DOHH2 (cell line): ENCODE measurements at regions not wholly inside any gene's neighbourhood (a gene's known extent, or its start where the extent isn't known, plus 50 kb on each side); places are given as distances from the start of the nearest gene placed in this dataset.

Experiments
- H3F3A ChIP-seq: fragments of 200-600 bp; sonication (generic), shearing (Covaris generic); 2 replicates; pipeline ENCODE4 v1.6.0; 2016; ENCODE audit warnings: antibody characterized with exemption, mild to moderate bottlenecking; ENCODE audit not compliant: control insufficient read depth, insufficient read depth
- H3K27ac ChIP-seq: fragments of 200-600 bp; sonication (generic); 2 replicates; pipeline ENCODE4 v1.5.1; 2014; ENCODE audit warnings: low read depth, mild to moderate bottlenecking, low read length, moderate library complexity
- H3K27me3 ChIP-seq: fragments of 200-600 bp; sonication (generic); 2 replicates; pipeline ENCODE4 v1.6.1; 2014; ENCODE audit warnings: mild to moderate bottlenecking, low read length, mixed read lengths; ENCODE audit not compliant: control insufficient read depth
- H3K36me3 ChIP-seq: fragments of 200-600 bp; sonication (generic); 2 replicates; pipeline ENCODE4 v1.6.1; 2014; ENCODE audit warnings: mild to moderate bottlenecking, low read length, moderate library complexity, mixed read lengths; ENCODE audit not compliant: control insufficient read depth
- H3K4me1 ChIP-seq: fragments of 200-600 bp; sonication (generic); 2 replicates; pipeline ENCODE4 v1.6.1; 2014; ENCODE audit warnings: mild to moderate bottlenecking, low read length, mixed read lengths; ENCODE audit not compliant: control insufficient read depth
- H3K4me2 ChIP-seq: fragments of 200-600 bp; sonication (generic); 2 replicates; pipeline ENCODE4 v1.6.0; 2014; ENCODE audit warnings: mild to moderate bottlenecking, low read length, moderate library complexity
- H3K4me3 ChIP-seq: fragments of 200-600 bp; sonication (generic); 2 replicates; pipeline ENCODE4 v1.5.1; 2014; ENCODE audit warnings: mild to moderate bottlenecking, low read length, mixed read lengths
- H3K79me2 ChIP-seq: fragments of 200-600 bp; sonication (generic); 2 replicates; pipeline ENCODE4 v1.6.1; 2014; ENCODE audit warnings: mild to moderate bottlenecking, low read length, mixed read lengths; ENCODE audit not compliant: control insufficient read depth
- H3K9me2 ChIP-seq: fragments of 200-600 bp; sonication (generic); replicated peaks from 2 replicates; pipeline ENCODE4 v1.6.1; 2014; ENCODE audit warnings: mild to moderate bottlenecking, low read length, mixed read lengths; ENCODE audit not compliant: control insufficient read depth
- H3K9me3 ChIP-seq: fragments of 200-600 bp; sonication (generic); 2 replicates; pipeline ENCODE4 v1.6.1; 2014; ENCODE audit warnings: antibody characterized with exemption, low read length, mixed read lengths; ENCODE audit not compliant: control insufficient read depth, insufficient read depth
- H4K20me1 ChIP-seq: fragments of 200-600 bp; sonication (generic); 2 replicates; pipeline ENCODE4 v1.6.0; 2014; ENCODE audit warnings: low read depth, mild to moderate bottlenecking, antibody characterized with exemption, low read length, moderate library complexity; ENCODE audit not compliant: control insufficient read depth, insufficient read depth
- EZH2phosphoT487 ChIP-seq: fragments of 200-600 bp; sonication (generic); IDR thresholded peaks from 2 replicates; pipeline ENCODE4 v1.6.1; 2017; ENCODE audit warnings: borderline replicate concordance, mild to moderate bottlenecking, antibody characterized with exemption, low read length, moderate library complexity, mixed read lengths
- TF ChIP-seq, protein P1 (sequence below): fragments of 200-600 bp; sonication (generic); IDR thresholded peaks from one replicate; pipeline ENCODE4 v1.5.1; 2014; ENCODE audit warnings: antibody characterized with exemption, mild to moderate bottlenecking, low read depth, low read length; ENCODE audit not compliant: poor library complexity, severe bottlenecking

DNA sequence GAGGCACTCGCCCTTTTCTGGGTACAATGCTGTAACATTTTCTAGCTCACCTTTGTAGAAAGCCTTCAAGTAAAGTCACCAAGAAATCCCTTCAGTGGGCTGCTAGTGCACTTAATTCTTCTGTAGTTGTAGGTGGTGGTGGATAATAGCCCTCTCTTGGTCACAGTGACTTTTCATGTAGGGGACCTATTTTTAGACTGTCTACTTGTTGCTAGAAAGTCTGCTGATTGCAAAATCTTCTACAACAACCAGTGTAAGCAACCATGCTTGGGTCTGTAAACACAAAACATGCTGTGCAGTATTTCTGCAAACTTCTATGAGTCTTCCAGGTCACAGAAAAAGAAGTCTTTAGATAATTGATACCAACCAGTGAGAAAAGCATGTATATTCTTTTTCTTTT is 55.6 kb downstream of the PBDC1 start:
- Histone ChIP-seq H3K4me1 (no peaks in the 10 kb centered on the region), H3K9me2 (no peaks in the 10 kb centered on the region), H3K79me2 (no peaks in the 10 kb centered on the region), H3F3A (no peaks in the 10 kb centered on the region), H3K27ac (no peak overlapping the region), H3K9me3 (no peaks in the 10 kb centered on the region), H3K4me2 (no peak overlapping the region), H3K36me3 (no peaks in the 10 kb centered on the region), H3K4me3 (no peak overlapping the region), H4K20me1 (no peaks in the 10 kb centered on the region), H3K27me3 (no peaks in the 10 kb centered on the region)
- TF ChIP-seq, protein P1, sequence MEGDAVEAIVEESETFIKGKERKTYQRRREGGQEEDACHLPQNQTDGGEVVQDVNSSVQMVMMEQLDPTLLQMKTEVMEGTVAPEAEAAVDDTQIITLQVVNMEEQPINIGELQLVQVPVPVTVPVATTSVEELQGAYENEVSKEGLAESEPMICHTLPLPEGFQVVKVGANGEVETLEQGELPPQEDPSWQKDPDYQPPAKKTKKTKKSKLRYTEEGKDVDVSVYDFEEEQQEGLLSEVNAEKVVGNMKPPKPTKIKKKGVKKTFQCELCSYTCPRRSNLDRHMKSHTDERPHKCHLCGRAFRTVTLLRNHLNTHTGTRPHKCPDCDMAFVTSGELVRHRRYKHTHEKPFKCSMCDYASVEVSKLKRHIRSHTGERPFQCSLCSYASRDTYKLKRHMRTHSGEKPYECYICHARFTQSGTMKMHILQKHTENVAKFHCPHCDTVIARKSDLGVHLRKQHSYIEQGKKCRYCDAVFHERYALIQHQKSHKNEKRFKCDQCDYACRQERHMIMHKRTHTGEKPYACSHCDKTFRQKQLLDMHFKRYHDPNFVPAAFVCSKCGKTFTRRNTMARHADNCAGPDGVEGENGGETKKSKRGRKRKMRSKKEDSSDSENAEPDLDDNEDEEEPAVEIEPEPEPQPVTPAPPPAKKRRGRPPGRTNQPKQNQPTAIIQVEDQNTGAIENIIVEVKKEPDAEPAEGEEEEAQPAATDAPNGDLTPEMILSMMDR, result no peak
- no peak for TF ChIP-seq EZH2phosphoT487

DNA sequence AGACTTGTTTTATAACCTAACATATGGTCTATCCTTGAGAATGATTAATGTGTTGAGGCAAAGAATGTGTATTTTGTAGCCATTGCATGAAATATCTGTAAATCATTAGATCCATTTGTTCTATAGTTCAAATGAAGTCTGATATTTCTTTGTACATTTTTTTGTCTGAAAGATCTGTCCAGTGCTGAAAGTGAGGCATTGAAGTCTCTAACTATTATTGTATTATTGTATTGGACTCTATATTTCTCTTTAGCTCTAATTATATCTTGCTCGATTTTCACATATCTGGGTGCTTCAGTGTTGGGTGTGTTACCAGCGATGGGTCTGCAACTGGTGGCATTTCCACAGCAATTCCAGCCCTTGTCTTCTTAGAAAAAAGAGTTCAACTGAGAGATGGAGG is 76.0 kb downstream of the PBDC1 start:
- TF ChIP-seq EZH2phosphoT487, result no peak
- TF ChIP-seq, protein P1, result no peak
- H3K9me3 ChIP-seq, result no peaks in the 10 kb centered on the region
- H3F3A ChIP-seq, result no peaks in the 10 kb centered on the region; the same call in 1 of the 2 replicates
- H3K79me2 ChIP-seq, result no peaks in the 10 kb centered on the region
- peaks cover 27% of the 10 kb centered on the region for H3K4me1 ChIP-seq
- H3K36me3 ChIP-seq, result no peaks in the 10 kb centered on the region
- H3K9me2 ChIP-seq, result no peaks in the 10 kb centered on the region
- no peak overlapping the region for H3K4me2 ChIP-seq
- H3K4me3 ChIP-seq, result no peak overlapping the region
- H4K20me1 ChIP-seq, result no peaks in the 10 kb centered on the region
- no peak overlapping the region for H3K27ac ChIP-seq
- H3K27me3 ChIP-seq, result no peaks in the 10 kb centered on the region

DNA sequence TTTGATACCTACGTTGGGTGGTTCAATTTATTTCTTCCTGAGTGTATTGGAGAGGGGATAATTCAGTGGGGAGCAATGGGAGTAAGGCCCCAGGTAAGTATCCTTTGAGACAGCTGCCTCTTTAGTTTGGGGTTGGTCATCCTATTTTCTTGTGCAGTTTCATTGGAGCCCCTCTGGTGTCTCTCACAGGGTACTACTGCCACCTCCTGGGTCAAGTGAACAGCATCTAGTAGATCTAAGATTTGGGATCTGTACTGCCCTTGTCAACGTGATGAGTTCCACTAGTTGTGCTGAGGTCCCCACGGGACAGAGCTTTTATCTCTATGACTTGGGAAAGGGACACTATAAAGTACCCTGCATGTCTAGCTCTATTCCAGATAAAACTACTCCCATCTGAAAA is 80.6 kb downstream of the PBDC1 start:
- Histone ChIP-seq H3K4me3 (no peak overlapping the region), H3K79me2 (no peaks in the 10 kb centered on the region), H3K9me3 (no peaks in the 10 kb centered on the region), H3K27me3 (no peaks in the 10 kb centered on the region), H3K4me1 (peaks cover 13% of the 10 kb centered on the region), H3K9me2 (no peaks in the 10 kb centered on the region), H3F3A (no peaks in the 10 kb centered on the region), H3K27ac (no peak overlapping the region), H3K4me2 (peak overlapping the region; percentile 8; the same call in 1 of the 2 replicates), H3K36me3 (no peaks in the 10 kb centered on the region), H4K20me1 (no peaks in the 10 kb centered on the region)
- TF ChIP-seq EZH2phosphoT487, result no peak
- TF ChIP-seq, protein P1, result peak; percentile 45

DNA sequence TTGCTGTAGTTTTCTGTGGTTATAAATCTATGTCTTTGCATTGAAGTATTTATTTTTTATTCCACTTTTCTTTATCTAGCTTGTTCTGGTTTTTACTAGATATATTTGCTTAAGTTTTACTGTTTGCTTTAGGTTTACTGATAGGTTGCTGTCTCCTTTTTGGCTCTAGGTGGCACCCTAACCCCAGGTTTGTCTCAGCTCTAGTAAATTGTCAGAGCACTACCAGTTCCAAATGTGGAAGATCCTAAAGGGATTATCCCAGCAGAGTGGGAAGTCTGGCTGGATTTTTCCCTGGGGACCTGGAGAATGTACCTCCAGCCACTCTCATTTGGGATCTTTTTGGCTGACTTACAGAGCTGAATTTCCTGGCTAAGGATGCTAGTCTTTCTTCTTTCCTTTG is 106.1 kb downstream of the PBDC1 start:
- Histone ChIP-seq H3K4me1 (no peaks in the 10 kb centered on the region), H3K79me2 (no peaks in the 10 kb centered on the region), H3K4me3 (no peak overlapping the region), H3F3A (no peaks in the 10 kb centered on the region), H3K9me3 (no peaks in the 10 kb centered on the region), H3K9me2 (no peaks in the 10 kb centered on the region), H3K4me2 (no peak overlapping the region), H4K20me1 (no peaks in the 10 kb centered on the region), H3K36me3 (no peaks in the 10 kb centered on the region), H3K27ac (no peak overlapping the region), H3K27me3 (no peaks in the 10 kb centered on the region)
- TF ChIP-seq, protein P1, result peak; percentile 56
- TF ChIP-seq EZH2phosphoT487, result no peak
